Activated T-cell treated with anti-CD3 and anti-CD28 coated beads, Interleukin-2, amount 50 U/mL, for 4 hours (primary cell): ENCODE measurements at regions not wholly inside any gene's neighbourhood (a gene's known extent, or its start where the extent isn't known, plus 50 kb on each side); places are given as distances from the start of the nearest gene placed in this dataset.

Experiments
- ATAC-seq, 2 donors: fragments of 200-7000 bp; cut with Tn5 transposase; one replicate each; pipeline ENCODE4 v1.10.0; 2021
- DNase-seq: peaks from one replicate; pipeline ENCODE4 v3.0.0-alpha.2; 2020
- H3K27me3 Mint-ChIP-seq: one replicate; pipeline ENCODE4 v1.8.0; 2021; ENCODE audit warnings: low read depth, mixed read lengths
- H3K36me3 Mint-ChIP-seq: one replicate; pipeline ENCODE4 v1.8.0; 2022; ENCODE audit warnings: mixed read lengths; ENCODE audit not compliant: insufficient read depth
- H3K4me1 Mint-ChIP-seq: one replicate; pipeline ENCODE4 v1.8.0; 2021; ENCODE audit warnings: low read depth, mixed read lengths
- H3K4me3 Mint-ChIP-seq: one replicate; pipeline ENCODE4 v1.8.0; 2021; ENCODE audit warnings: mild to moderate bottlenecking, moderate library complexity, mixed read lengths
- H3K9me3 Mint-ChIP-seq: one replicate; pipeline ENCODE4 v1.8.0; 2021; ENCODE audit warnings: mixed read lengths

GRCh38 chr19:5268801-5269200, 71.8 kb downstream of the PTPRS start:
- no peak for ATAC-seq
- H3K9me3 Mint-ChIP-seq, result no peaks in the 10 kb centered on the region
- H3K4me1 Mint-ChIP-seq, result no peaks in the 10 kb centered on the region
- no peaks in the 10 kb centered on the region for H3K36me3 Mint-ChIP-seq
- no peak for DNase-seq
- no peaks in the 10 kb centered on the region for H3K27me3 Mint-ChIP-seq
- no peak overlapping the region for H3K4me3 Mint-ChIP-seq

- ATAC-seq (no peak), DNase-seq (no peak)
- Mint-ChIP-seq H3K4me1 (no peaks in the 10 kb centered on the region), H3K9me3 (no peaks in the 10 kb centered on the region), H3K27me3 (no peaks in the 10 kb centered on the region), H3K4me3 (no peak overlapping the region), H3K36me3 (no peaks in the 10 kb centered on the region)
These were observed 75.4 kb downstream of the PTPRS start for GRCh38 chr19:5265260-5265659.

GRCh38 chr19:5264453-5264852, 76.2 kb downstream of the PTPRS start:
- ATAC-seq, result no peak

GRCh38 chr19:5263615-5264014, 77.0 kb downstream of the PTPRS start:
- no peaks in the 10 kb centered on the region for H3K9me3 Mint-ChIP-seq
- H3K4me1 Mint-ChIP-seq, result no peaks in the 10 kb centered on the region
- H3K4me3 Mint-ChIP-seq, result no peak overlapping the region
- H3K36me3 Mint-ChIP-seq, result no peaks in the 10 kb centered on the region
- DNase-seq, result no peak
- no peaks in the 10 kb centered on the region for H3K27me3 Mint-ChIP-seq
- no peak for ATAC-seq

More at GRCh38 chr19:5264453-5264852, 76.2 kb downstream of the PTPRS start:
- Mint-ChIP-seq H3K36me3 (no peaks in the 10 kb centered on the region), H3K4me3 (no peak overlapping the region), H3K27me3 (no peaks in the 10 kb centered on the region), H3K4me1 (no peaks in the 10 kb centered on the region), H3K9me3 (no peaks in the 10 kb centered on the region)
- no peak for DNase-seq

GRCh38 chr19:5262721-5263120, 77.9 kb downstream of the PTPRS start:
- Mint-ChIP-seq H3K4me1 (no peaks in the 10 kb centered on the region), H3K27me3 (no peaks in the 10 kb centered on the region), H3K4me3 (no peak overlapping the region), H3K36me3 (no peaks in the 10 kb centered on the region), H3K9me3 (no peaks in the 10 kb centered on the region)
- no peak for ATAC-seq
- DNase-seq, result no peak

GRCh38 chr19:5261156-5261890, 79.3 kb downstream of the PTPRS start:
- no peaks in the 10 kb centered on the region for H3K36me3 Mint-ChIP-seq

GRCh38 chr19:5260381-5260967, 80.1 kb downstream of the PTPRS start:
- Mint-ChIP-seq H3K9me3 (peaks cover 9% of the 10 kb centered on the region), H3K36me3 (no peaks in the 10 kb centered on the region), H3K4me1 (no peaks in the 10 kb centered on the region), H3K27me3 (no peaks in the 10 kb centered on the region), H3K4me3 (no peak overlapping the region)
- no peak for ATAC-seq
- DNase-seq, result no peak

More at GRCh38 chr19:5261156-5261890, 79.3 kb downstream of the PTPRS start:
- Mint-ChIP-seq H3K4me3 (no peak overlapping the region), H3K27me3 (no peaks in the 10 kb centered on the region), H3K4me1 (no peaks in the 10 kb centered on the region), H3K9me3 (peaks cover 4% of the 10 kb centered on the region)
- ATAC-seq (no peak), DNase-seq (no peak)

- H3K4me1 Mint-ChIP-seq, result no peaks in the 10 kb centered on the region
- H3K27me3 Mint-ChIP-seq, result no peaks in the 10 kb centered on the region
- DNase-seq (no peak), ATAC-seq (no peak)
- H3K36me3 Mint-ChIP-seq, result peaks cover 2% of the 10 kb centered on the region
- H3K9me3 Mint-ChIP-seq, result peaks cover 15% of the 10 kb centered on the region
- no peak overlapping the region for H3K4me3 Mint-ChIP-seq
These were observed 80.9 kb downstream of the PTPRS start for GRCh38 chr19:5259750-5260149.

GRCh38 chr19:5257155-5258045, 83.2 kb downstream of the PTPRS start:
- peaks cover 23% of the 10 kb centered on the region for H3K9me3 Mint-ChIP-seq

GRCh38 chr19:5255602-5256231, 84.9 kb downstream of the PTPRS start:
- ATAC-seq, result no peak
- Mint-ChIP-seq H3K4me3 (no peak overlapping the region), H3K36me3 (peaks cover 2% of the 10 kb centered on the region), H3K27me3 (no peaks in the 10 kb centered on the region), H3K9me3 (peaks cover 23% of the 10 kb centered on the region), H3K4me1 (no peaks in the 10 kb centered on the region)
- no peak for DNase-seq

More at GRCh38 chr19:5257155-5258045, 83.2 kb downstream of the PTPRS start:
- Mint-ChIP-seq H3K36me3 (peaks cover 2% of the 10 kb centered on the region), H3K27me3 (no peaks in the 10 kb centered on the region), H3K4me3 (no peak overlapping the region), H3K4me1 (no peaks in the 10 kb centered on the region)
- DNase-seq, result no peak
- no peak for ATAC-seq

- DNase-seq (no peak), ATAC-seq (no peak)
- peaks cover 2% of the 10 kb centered on the region for H3K36me3 Mint-ChIP-seq
- peaks cover 23% of the 10 kb centered on the region for H3K9me3 Mint-ChIP-seq
- H3K4me1 Mint-ChIP-seq, result no peaks in the 10 kb centered on the region
- no peaks in the 10 kb centered on the region for H3K27me3 Mint-ChIP-seq
- no peak overlapping the region for H3K4me3 Mint-ChIP-seq
These were observed 85.7 kb downstream of the PTPRS start for GRCh38 chr19:5254944-5255343.

GRCh38 chr19:5254543-5254942, 86.1 kb downstream of the PTPRS start:
- H3K27me3 Mint-ChIP-seq, result no peaks in the 10 kb centered on the region
- no peak overlapping the region for H3K4me3 Mint-ChIP-seq
- ATAC-seq (no peak), DNase-seq (no peak)
- H3K36me3 Mint-ChIP-seq, result peaks cover 2% of the 10 kb centered on the region
- no peaks in the 10 kb centered on the region for H3K4me1 Mint-ChIP-seq
- peaks cover 23% of the 10 kb centered on the region for H3K9me3 Mint-ChIP-seq

GRCh38 chr19:5253406-5254110, 87.1 kb downstream of the PTPRS start:
- no peak overlapping the region for H3K4me3 Mint-ChIP-seq
- H3K27me3 Mint-ChIP-seq, result no peaks in the 10 kb centered on the region
- peaks cover 23% of the 10 kb centered on the region for H3K9me3 Mint-ChIP-seq
- H3K4me1 Mint-ChIP-seq, result no peaks in the 10 kb centered on the region
- H3K36me3 Mint-ChIP-seq, result peaks cover 2% of the 10 kb centered on the region
- ATAC-seq (no peak), DNase-seq (no peak)
